Liver (tissue), 8 donors: ENCODE measurements at regions not wholly inside any gene's neighbourhood (a gene's known extent, or its start where the extent isn't known, plus 50 kb on each side); places are given as distances from the start of the nearest gene placed in this dataset.

Source experiments
- DNase-seq: peaks from one replicate; pipeline ENCODE4 v3.0.0-alpha.2; 2017; ENCODE audit warnings: low spot score
- H3K27ac ChIP-seq, 2 donors: one replicate each; pipeline ENCODE4 v1.7.0; 2013; ENCODE audit warnings: inconsistent platforms in 2 of 2, low read length in 2 of 2, control low read depth in 1 of 2, low read depth in 1 of 2, mild to moderate bottlenecking in 1 of 2
- H3K27me3 ChIP-seq, 4 donors: one replicate each; pipeline versions ENCODE4 v1.6.1 to v1.7.0; 2013; ENCODE audit warnings: low read length in 3 of 4, inconsistent platforms in 1 of 4, mild to moderate bottlenecking in 1 of 4, moderate library complexity in 1 of 4; ENCODE audit not compliant: control insufficient read depth in 4 of 4, insufficient read depth in 4 of 4
- H3K36me3 ChIP-seq, 4 donors: one replicate each; pipeline versions ENCODE4 v1.6.1 to v1.7.0; 2013; ENCODE audit warnings: low read length in 3 of 4, mild to moderate bottlenecking in 3 of 4, low read depth in 1 of 4, moderate library complexity in 1 of 4; ENCODE audit not compliant: control insufficient read depth in 4 of 4, insufficient read depth in 3 of 4
- H3K4me1 ChIP-seq, 4 donors: one replicate each; pipeline versions ENCODE4 v1.6.1 to v1.7.0; 2013; ENCODE audit warnings: low read length in 3 of 4, mild to moderate bottlenecking in 3 of 4, moderate library complexity in 1 of 4; ENCODE audit not compliant: control insufficient read depth in 4 of 4, insufficient read depth in 4 of 4
- H3K4me3 ChIP-seq, 3 donors: one replicate each; pipeline versions ENCODE4 v1.6.1 to v1.7.0; 2013; ENCODE audit warnings: low read length in 3 of 3, control low read depth in 1 of 3, low read depth in 1 of 3, mild to moderate bottlenecking in 1 of 3
- H3K9ac ChIP-seq, 2 donors: one replicate each; pipeline ENCODE4 v1.7.0; 2013; ENCODE audit warnings: low read length in 2 of 2, mild to moderate bottlenecking in 2 of 2, moderate library complexity in 2 of 2, control low read depth in 1 of 2, low read depth in 1 of 2
- H3K9me3 ChIP-seq, 4 donors: one replicate each; pipeline versions ENCODE4 v1.6.1 to v1.7.0; 2013; ENCODE audit warnings: low read length in 3 of 4; ENCODE audit not compliant: control insufficient read depth in 4 of 4
- ATF3 ChIP-seq: IDR thresholded peaks from 2 replicates; pipeline ENCODE4 v1.6.1; 2016; ENCODE audit warnings: antibody characterized with exemption
- CTCF ChIP-seq: fragments of 150-350 bp; IDR thresholded peaks from 2 replicates; pipeline ENCODE4 v1.5.1; 2017; ENCODE audit warnings: improper control_type of control experiment, low read depth, low read length; ENCODE audit not compliant: missing input control
- EGR1 ChIP-seq, 2 donors: IDR thresholded peaks; 2 replicates each; pipeline ENCODE4 v1.6.1; 2016 to 2018; ENCODE audit warnings: antibody characterized with exemption in 2 of 2, low read depth in 2 of 2
- FOXA2 ChIP-seq: IDR thresholded peaks from 2 replicates; pipeline ENCODE4 v1.6.1; 2016; ENCODE audit warnings: antibody characterized with exemption
- GABPA ChIP-seq, 2 donors: IDR thresholded peaks in 1 of 2; conservative IDR thresholded peaks in 1 of 2; 2 replicates each; pipeline ENCODE4 v1.6.1; 2016; ENCODE audit warnings: antibody characterized with exemption in 2 of 2, mild to moderate bottlenecking in 1 of 2, moderate library complexity in 1 of 2
- HNF4A ChIP-seq, 2 donors: conservative IDR thresholded peaks; 2 replicates each; pipeline ENCODE4 v1.6.1; 2016; ENCODE audit warnings: antibody characterized with exemption in 2 of 2, mild to moderate bottlenecking in 2 of 2
- JUND ChIP-seq, 2 donors: IDR thresholded peaks; 2 replicates each; pipeline ENCODE4 v1.6.1; 2016; ENCODE audit warnings: antibody characterized with exemption in 2 of 2
- MAX ChIP-seq: IDR thresholded peaks from 2 replicates; pipeline ENCODE4 v1.6.1; 2016; ENCODE audit warnings: antibody characterized with exemption
- RAD21 ChIP-seq, 2 donors: IDR thresholded peaks; 2 replicates each; pipeline ENCODE4 v1.6.1; 2016; ENCODE audit warnings: antibody characterized with exemption in 2 of 2, mild to moderate bottlenecking in 2 of 2
- REST ChIP-seq: IDR thresholded peaks from 2 replicates; pipeline ENCODE4 v1.6.1; 2016; ENCODE audit warnings: antibody characterized with exemption, mild to moderate bottlenecking
- RXRA ChIP-seq, 2 donors: IDR thresholded peaks; 2 replicates each; pipeline ENCODE4 v1.6.1; 2017 to 2018; ENCODE audit warnings: antibody characterized with exemption in 2 of 2, mild to moderate bottlenecking in 1 of 2
- TAF1 ChIP-seq: conservative IDR thresholded peaks from 2 replicates; pipeline ENCODE4 v1.6.1; 2016; ENCODE audit warnings: antibody characterized with exemption, mild to moderate bottlenecking
- YY1 ChIP-seq: IDR thresholded peaks from 2 replicates; pipeline ENCODE4 v1.6.1; 2016; ENCODE audit warnings: antibody characterized with exemption, mild to moderate bottlenecking
- ZBTB33 ChIP-seq: IDR thresholded peaks from 2 replicates; pipeline ENCODE4 v1.6.1; 2016; ENCODE audit warnings: antibody characterized with exemption
- WGBS: extraction: QIAGEN DNeasy Blood & Tissue Kit; methylation state at CpG from one replicate; pipeline ENCODE4 v1.1.7; 2013; 5-methylcytosine and 5-hydroxymethylcytosine counted together
- donor health status: healthy.
- donor health status: healthy.
- donor health status: healthy.
- donor health status: healthy.
- donor health status: healthy.

GRCh38 chr9:28050046-28050445 is 476.8 kb upstream of the C9orf72 start:
- no peak overlapping the region for H3K9ac ChIP-seq
- TF ChIP-seq JUND (IDR thresholded peaks at IDR 0.05) (no peak), RAD21 (IDR thresholded peaks at IDR 0.05) (no peak), TAF1 (no peak), RXRA (IDR thresholded peaks at IDR 0.05) (no peak), YY1 (no peak)
- no peaks in the 10 kb centered on the region for H3K27me3 ChIP-seq
- no peaks in the 10 kb centered on the region for H3K4me1 ChIP-seq
- no peak for DNase-seq
- no peaks in the 10 kb centered on the region for H3K9me3 ChIP-seq
- no peak overlapping the region for H3K4me3 ChIP-seq
- H3K36me3 ChIP-seq = no peaks in the 10 kb centered on the region
- H3K27ac ChIP-seq = no peak overlapping the region

GRCh38 chr9:28050941-28051340 is 477.7 kb upstream of the C9orf72 start:
- H3K27me3 ChIP-seq = no peaks in the 10 kb centered on the region
- no peaks in the 10 kb centered on the region for H3K36me3 ChIP-seq
- 64% methylated on average over 2 of the region's 2 CpGs for WGBS
- no peak overlapping the region for H3K27ac ChIP-seq
- no peak for TF ChIP-seq HNF4A (conservative IDR thresholded peaks at IDR 0.05)
- TF ChIP-seq REST = no peak
- no peak overlapping the region for H3K4me3 ChIP-seq
- no peak for DNase-seq
- H3K4me1 ChIP-seq = no peaks in the 10 kb centered on the region
- H3K9ac ChIP-seq = no peak overlapping the region
- H3K9me3 ChIP-seq = no peaks in the 10 kb centered on the region

GRCh38 chr9:28051559-28052503 is 478.6 kb upstream of the C9orf72 start:
- DNase-seq = no peak
- Histone ChIP-seq H3K9me3 (no peaks in the 10 kb centered on the region), H3K9ac (no peak overlapping the region), H3K4me3 (no peak overlapping the region), H3K27ac (no peak overlapping the region), H3K27me3 (no peaks in the 10 kb centered on the region), H3K36me3 (no peaks in the 10 kb centered on the region), H3K4me1 (no peaks in the 10 kb centered on the region)
- 58% methylated on average over 5 of the region's 5 CpGs for WGBS
- TF ChIP-seq ATF3 (no peak), RXRA (IDR thresholded peaks at IDR 0.05) (no peak), HNF4A (conservative IDR thresholded peaks at IDR 0.05) (no peak), MAX (no peak), FOXA2 (no peak), GABPA (IDR thresholded peaks at IDR 0.05 in 1 of 2, conservative IDR thresholded peaks at IDR 0.05 in 1 of 2) (no peak), ZBTB33 (no peak), REST (no peak), CTCF (no peak), JUND (IDR thresholded peaks at IDR 0.05) (no peak), EGR1 (IDR thresholded peaks at IDR 0.05; ENCODE audit: low read depth in 2 of 2) (no peak)
